Mononuclear cell (primary cell): ENCODE measurements at regions not wholly inside any gene's neighbourhood (a gene's known extent, or its start where the extent isn't known, plus 50 kb on each side); places are given as distances from the start of the nearest gene placed in this dataset.

Source experiments
- H3K27me3 ChIP-seq: 2 replicates; pipeline ENCODE4 v1.6.0; 2011; ENCODE audit warnings: low read length, control low read depth; ENCODE audit not compliant: insufficient read depth
- H3K4me1 ChIP-seq: 2 replicates; pipeline ENCODE4 v1.5.1; 2011; ENCODE audit warnings: mild to moderate bottlenecking, low read length, control low read depth; ENCODE audit not compliant: insufficient read depth
- H3K4me3 ChIP-seq: 2 replicates; pipeline ENCODE4 v1.5.1; 2011; ENCODE audit warnings: mild to moderate bottlenecking, low read length, moderate library complexity
- H3K9me3 ChIP-seq: 2 replicates; pipeline ENCODE4 v1.5.1; 2011; ENCODE audit warnings: low read depth, mild to moderate bottlenecking, control low read depth, low read length

DNA sequence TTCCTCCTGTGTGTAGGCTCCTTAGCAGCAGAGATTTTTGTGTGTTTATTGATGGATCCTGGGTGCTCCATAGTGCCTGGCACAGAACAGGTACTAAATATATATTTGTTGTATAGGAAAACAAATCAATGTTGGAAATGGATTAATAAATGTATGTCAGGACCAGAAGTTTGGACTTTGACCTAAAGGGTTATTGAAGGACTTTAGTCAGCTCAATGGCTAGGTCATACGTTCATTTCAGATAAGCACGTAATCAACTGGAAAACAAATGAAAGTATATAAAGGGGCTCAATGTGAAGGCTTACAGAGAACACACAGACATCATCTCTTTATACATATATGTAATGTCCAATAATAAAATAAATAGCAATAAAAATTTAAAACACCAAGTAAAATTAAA lies 56.2 kb upstream of the PALM2AKAP2 start:
- Histone ChIP-seq H3K4me1 (no peaks in the 10 kb centered on the region), H3K4me3 (no peak overlapping the region), H3K27me3 (no peaks in the 10 kb centered on the region), H3K9me3 (no peaks in the 10 kb centered on the region)

DNA sequence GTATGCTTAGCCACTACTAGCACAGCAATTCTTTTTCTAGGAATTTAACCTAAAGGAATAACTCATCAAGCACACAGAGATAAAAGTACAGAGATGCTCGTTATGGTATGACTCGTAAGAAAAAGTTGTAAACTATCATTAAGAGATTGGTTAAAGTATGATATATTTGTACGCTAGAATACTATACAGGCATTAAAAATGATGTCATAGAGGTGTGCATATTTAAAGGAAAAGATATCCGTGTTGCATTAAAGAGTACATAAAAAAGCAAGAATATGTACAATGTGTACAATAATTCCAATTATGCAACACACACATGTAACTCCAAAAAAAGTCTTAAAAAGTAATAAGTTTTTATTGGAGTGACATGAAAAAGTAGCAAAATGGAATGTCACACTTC lies 54.5 kb upstream of the PALM2AKAP2 start:
- Histone ChIP-seq H3K4me3 (no peak overlapping the region), H3K9me3 (no peaks in the 10 kb centered on the region), H3K27me3 (no peaks in the 10 kb centered on the region), H3K4me1 (no peaks in the 10 kb centered on the region)

GRCh38 chr9:109726119-109726518 lies 53.9 kb upstream of the PALM2AKAP2 start:
- Histone ChIP-seq H3K4me1 (no peaks in the 10 kb centered on the region), H3K9me3 (no peaks in the 10 kb centered on the region), H3K27me3 (peaks cover 3% of the 10 kb centered on the region), H3K4me3 (no peak overlapping the region)

DNA sequence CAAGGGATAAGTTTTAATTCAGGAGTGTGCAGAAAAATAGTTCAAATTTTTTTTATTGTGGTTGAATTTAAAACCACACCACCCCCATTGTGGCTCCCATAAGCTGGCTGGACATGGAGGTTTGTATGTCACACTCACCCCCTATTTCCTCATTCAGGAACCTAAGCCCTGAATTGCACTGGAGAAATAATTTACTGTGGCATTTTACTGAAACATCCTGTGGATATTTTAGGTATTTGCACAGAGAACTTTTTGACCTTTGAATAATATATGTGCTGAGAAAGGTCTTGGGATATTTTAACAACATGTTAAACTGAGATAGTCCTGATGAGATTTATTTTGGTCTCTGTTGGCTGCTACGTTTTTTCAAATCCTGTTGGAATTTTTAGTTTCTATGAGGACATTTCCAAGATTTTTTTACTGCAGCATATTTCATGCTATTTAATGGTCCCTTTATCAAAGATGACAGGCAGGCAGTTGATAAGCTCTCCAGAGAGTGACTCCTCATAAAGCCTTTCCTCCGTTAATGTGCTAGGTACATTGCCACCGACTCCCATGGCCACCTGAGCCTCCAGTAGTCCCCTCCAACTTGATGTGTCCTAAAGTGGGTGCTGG lies 51.2 kb upstream of the PALM2AKAP2 start:
- peaks cover 7% of the 10 kb centered on the region for H3K4me1 ChIP-seq
- peaks cover 4% of the 10 kb centered on the region for H3K27me3 ChIP-seq
- no peaks in the 10 kb centered on the region for H3K9me3 ChIP-seq
- no peak overlapping the region for H3K4me3 ChIP-seq

DNA sequence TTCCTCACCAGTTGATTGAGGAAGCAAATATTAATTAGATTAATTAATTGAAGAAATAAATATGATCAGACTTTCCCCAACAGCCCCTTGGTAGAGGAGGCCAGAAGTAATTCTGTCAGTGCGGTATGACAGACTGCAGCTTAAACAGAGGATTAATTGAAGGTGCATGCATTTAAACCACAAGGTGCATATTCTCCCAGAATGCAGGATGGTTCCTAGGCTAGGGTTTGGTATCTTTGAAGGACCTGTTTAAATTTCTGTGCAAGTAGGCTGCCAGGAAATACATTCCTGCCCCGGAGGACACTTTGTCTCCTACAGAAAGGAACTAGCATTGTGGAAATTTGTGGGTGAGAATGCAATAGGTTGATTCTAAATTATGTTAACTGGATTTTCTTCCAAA lies 50.5 kb upstream of the PALM2AKAP2 start:
- peaks cover 8% of the 10 kb centered on the region for H3K4me1 ChIP-seq
- peaks cover 4% of the 10 kb centered on the region for H3K27me3 ChIP-seq
- no peaks in the 10 kb centered on the region for H3K9me3 ChIP-seq
- no peak overlapping the region for H3K4me3 ChIP-seq
